HG02571 (cell line): ENCODE measurements at regions not wholly inside any gene's neighbourhood (a gene's known extent, or its start where the extent isn't known, plus 50 kb on each side); places are given as distances from the start of the nearest gene placed in this dataset.
"Not testable (repeated sequence)": the region's sequence is repeated elsewhere in the genome, so short reads cannot be mapped to it uniquely, and the experiment has no call there.

Source experiments
- ATAC-seq: cut with Tn5 transposase; IDR thresholded peaks from one replicate; pipeline ENCODE4 v1.9.1; 2021; ENCODE audit warnings: mild to moderate bottlenecking, moderate library complexity; ENCODE audit not compliant: unreplicated experiment

- no peak for ATAC-seq
Measured at GRCh38 chr5:98516701-98517100, 256.8 kb upstream of the RGMB start.

GRCh38 chr5:98517560-98518366 lies 255.7 kb upstream of the RGMB start:
- ATAC-seq: no peak

- no peak for ATAC-seq
Measured at GRCh38 chr5:98518754-98519153, 254.7 kb upstream of the RGMB start.

- ATAC-seq: no peak
Measured at GRCh38 chr5:98519571-98519970, 253.9 kb upstream of the RGMB start.

- ATAC-seq: no peak
Measured at GRCh38 chr5:98521821-98522220, 251.6 kb upstream of the RGMB start.

GRCh38 chr5:98524773-98525172 lies 248.7 kb upstream of the RGMB start:
- no peak for ATAC-seq

- ATAC-seq: no peak
Measured at GRCh38 chr5:98527846-98528245, 245.6 kb upstream of the RGMB start.

- ATAC-seq: no peak
Measured at GRCh38 chr5:98529321-98529720, 244.1 kb upstream of the RGMB start.

GRCh38 chr5:98530224-98530623 lies 243.2 kb upstream of the RGMB start:
- ATAC-seq: no peak

- no peak for ATAC-seq
Measured at GRCh38 chr5:98535901-98536300, 237.6 kb upstream of the RGMB start.

- ATAC-seq: no peak
Measured at GRCh38 chr5:98540056-98540455, 233.4 kb upstream of the RGMB start.

- ATAC-seq: no peak
Measured at GRCh38 chr5:98541641-98542040, 231.8 kb upstream of the RGMB start.

GRCh38 chr5:98543490-98543889 lies 230.0 kb upstream of the RGMB start:
- no peak for ATAC-seq

- ATAC-seq: not testable (repeated sequence)
Measured at GRCh38 chr5:98546924-98547323, 226.5 kb upstream of the RGMB start.

- ATAC-seq: no peak
Measured at GRCh38 chr5:98556712-98557111, 216.8 kb upstream of the RGMB start.

GRCh38 chr5:98557916-98558315 lies 215.5 kb upstream of the RGMB start:
- no peak for ATAC-seq

- ATAC-seq: no peak
Measured at GRCh38 chr5:98563885-98564653, 209.4 kb upstream of the RGMB start.

GRCh38 chr5:98564836-98565235 lies 208.6 kb upstream of the RGMB start:
- no peak for ATAC-seq

GRCh38 chr5:98568336-98568735 lies 205.1 kb upstream of the RGMB start:
- no peak for ATAC-seq

GRCh38 chr5:98569288-98569687 lies 204.2 kb upstream of the RGMB start:
- ATAC-seq: no peak

- no peak for ATAC-seq
Measured at GRCh38 chr5:98570010-98570409, 203.5 kb upstream of the RGMB start.

- ATAC-seq: no peak
Measured at GRCh38 chr5:98570661-98571191, 202.7 kb upstream of the RGMB start.
